Subcutaneous abdominal adipose tissue (tissue), 5 donors: ENCODE measurements at regions not wholly inside any gene's neighbourhood (a gene's known extent, or its start where the extent isn't known, plus 50 kb on each side); places are given as distances from the start of the nearest gene placed in this dataset.

Source experiments
- H3K27ac ChIP-seq: one replicate; pipeline ENCODE4 v1.7.0; 2013; ENCODE audit warnings: low read depth, mild to moderate bottlenecking, inconsistent platforms, low read length, moderate library complexity
- H3K27me3 ChIP-seq, 5 donors: one replicate each; pipeline ENCODE4 v1.7.0; 2013; ENCODE audit warnings: low read length in 5 of 5, inconsistent platforms in 1 of 5; ENCODE audit not compliant: control insufficient read depth in 5 of 5, insufficient read depth in 4 of 5
- H3K36me3 ChIP-seq, 5 donors: one replicate each; pipeline ENCODE4 v1.7.0; 2013; ENCODE audit warnings: low read length in 5 of 5; ENCODE audit not compliant: control insufficient read depth in 5 of 5, insufficient read depth in 5 of 5
- H3K4me1 ChIP-seq, 5 donors: one replicate each; pipeline ENCODE4 v1.7.0; 2013; ENCODE audit warnings: low read length in 5 of 5, mild to moderate bottlenecking in 3 of 5, moderate library complexity in 1 of 5; ENCODE audit not compliant: control insufficient read depth in 5 of 5, insufficient read depth in 5 of 5
- H3K4me3 ChIP-seq, 5 donors: one replicate each; pipeline ENCODE4 v1.7.0; 2013; ENCODE audit warnings: low read length in 5 of 5, low read depth in 1 of 5
- H3K9ac ChIP-seq, 5 donors: one replicate each; pipeline ENCODE4 v1.7.0; 2013; ENCODE audit warnings: low read length in 5 of 5, mild to moderate bottlenecking in 4 of 5, moderate library complexity in 3 of 5
- H3K9me3 ChIP-seq, 5 donors: one replicate each; pipeline ENCODE4 v1.7.0; 2013; ENCODE audit warnings: low read length in 5 of 5; ENCODE audit not compliant: control insufficient read depth in 5 of 5
- donor health status: healthy.
- donor health status: healthy.
- donor health status: healthy.
- donor health status: healthy.
- donor health status: healthy.

- Histone ChIP-seq H3K27ac (no peak overlapping the region), H3K4me1 (peaks cover 0 to 20% (median 3%) of the 10 kb centered on the region in 5 donors), H3K27me3 (no peaks in the 10 kb centered on the region), H3K36me3 (no peaks in the 10 kb centered on the region), H3K9me3 (no peaks in the 10 kb centered on the region), H3K4me3 (no peak overlapping the region), H3K9ac (no peak overlapping the region)
These were observed 80.0 kb upstream of the STK32A start for GRCh38 chr5:147154809-147155208.

- no peak overlapping the region for H3K4me3 ChIP-seq
- H3K9ac ChIP-seq, result no peak overlapping the region
- no peaks in the 10 kb centered on the region for H3K36me3 ChIP-seq
- H3K27ac ChIP-seq, result no peak overlapping the region
- no peaks in the 10 kb centered on the region for H3K27me3 ChIP-seq
- H3K4me1 ChIP-seq, result peaks cover 0 to 26% (median 14%) of the 10 kb centered on the region in 5 donors
- H3K9me3 ChIP-seq, result no peaks in the 10 kb centered on the region
These were observed 78.8 kb upstream of the STK32A start for GRCh38 chr5:147156012-147156411.

GRCh38 chr5:147160902-147161700 is 73.7 kb upstream of the STK32A start:
- peaks cover 2 to 24% (median 20%) of the 10 kb centered on the region in 5 donors for H3K4me1 ChIP-seq
- no peaks in the 10 kb centered on the region for H3K36me3 ChIP-seq
- no peak overlapping the region for H3K4me3 ChIP-seq
- H3K9me3 ChIP-seq, result no peaks in the 10 kb centered on the region
- H3K27me3 ChIP-seq, result no peaks in the 10 kb centered on the region
- peak overlapping the region in 1 of 5 donors; percentile 74 for H3K9ac ChIP-seq
- peak overlapping the region; percentile 91 for H3K27ac ChIP-seq

GRCh38 chr5:147162740-147163139 is 72.1 kb upstream of the STK32A start:
- no peaks in the 10 kb centered on the region for H3K9me3 ChIP-seq
- H3K4me3 ChIP-seq, result no peak overlapping the region
- no peak overlapping the region for H3K27ac ChIP-seq
- H3K9ac ChIP-seq, result no peak overlapping the region
- peaks cover 2 to 24% (median 20%) of the 10 kb centered on the region in 5 donors for H3K4me1 ChIP-seq
- H3K27me3 ChIP-seq, result no peaks in the 10 kb centered on the region
- no peaks in the 10 kb centered on the region for H3K36me3 ChIP-seq

GRCh38 chr5:147167529-147167928 is 67.3 kb upstream of the STK32A start:
- no peak overlapping the region for H3K4me3 ChIP-seq
- no peaks in the 10 kb centered on the region for H3K27me3 ChIP-seq
- no peaks in the 10 kb centered on the region for H3K36me3 ChIP-seq
- H3K4me1 ChIP-seq, result peaks cover 3 to 20% (median 20%) of the 10 kb centered on the region in 5 donors
- H3K9me3 ChIP-seq, result no peaks in the 10 kb centered on the region
- no peak overlapping the region for H3K27ac ChIP-seq
- no peak overlapping the region for H3K9ac ChIP-seq

- peaks cover 3 to 20% (median 20%) of the 10 kb centered on the region in 5 donors for H3K4me1 ChIP-seq
- no peak overlapping the region for H3K4me3 ChIP-seq
- peak overlapping the region in 4 of 5 donors; percentile 25 to 73 (median 58) for H3K9ac ChIP-seq
- H3K9me3 ChIP-seq, result no peaks in the 10 kb centered on the region
- no peaks in the 10 kb centered on the region for H3K36me3 ChIP-seq
- H3K27ac ChIP-seq, result peak overlapping the region; percentile 96
- no peaks in the 10 kb centered on the region for H3K27me3 ChIP-seq
These were observed 66.1 kb upstream of the STK32A start for GRCh38 chr5:147168578-147169327.

- Histone ChIP-seq H3K27ac (peak overlapping the region; percentile 96), H3K9me3 (no peaks in the 10 kb centered on the region), H3K27me3 (no peaks in the 10 kb centered on the region), H3K4me1 (peaks cover 3 to 20% (median 20%) of the 10 kb centered on the region in 5 donors), H3K9ac (peak overlapping the region in 4 of 5 donors; percentile 21 to 83 (median 46)), H3K4me3 (no peak overlapping the region), H3K36me3 (no peaks in the 10 kb centered on the region)
These were observed 65.4 kb upstream of the STK32A start for GRCh38 chr5:147169399-147169798.

- Histone ChIP-seq H3K36me3 (no peaks in the 10 kb centered on the region), H3K4me1 (peaks cover 3 to 20% (median 20%) of the 10 kb centered on the region in 5 donors), H3K9ac (peak overlapping the region in 4 of 5 donors; percentile 12 to 83 (median 40)), H3K27me3 (no peaks in the 10 kb centered on the region), H3K4me3 (no peak overlapping the region), H3K27ac (peak overlapping the region; percentile 96), H3K9me3 (no peaks in the 10 kb centered on the region)
These were observed 64.9 kb upstream of the STK32A start for GRCh38 chr5:147169901-147170300.

GRCh38 chr5:147170603-147171002 is 64.2 kb upstream of the STK32A start:
- Histone ChIP-seq H3K9ac (no peak overlapping the region), H3K9me3 (no peaks in the 10 kb centered on the region), H3K4me3 (no peak overlapping the region), H3K27ac (peak overlapping the region; percentile 96), H3K27me3 (no peaks in the 10 kb centered on the region), H3K36me3 (no peaks in the 10 kb centered on the region), H3K4me1 (peaks cover 3 to 20% (median 20%) of the 10 kb centered on the region in 5 donors)

- Histone ChIP-seq H3K27me3 (no peaks in the 10 kb centered on the region), H3K27ac (no peak overlapping the region), H3K36me3 (no peaks in the 10 kb centered on the region), H3K4me3 (no peak overlapping the region), H3K9ac (no peak overlapping the region), H3K4me1 (peaks cover 0 to 15% (median 7%) of the 10 kb centered on the region in 5 donors), H3K9me3 (no peaks in the 10 kb centered on the region)
These were observed 60.1 kb upstream of the STK32A start for GRCh38 chr5:147174671-147175265.
